ENCODE measurements at regions not wholly inside any gene's neighbourhood (a gene's known extent, or its start where the extent isn't known, plus 50 kb on each side); places are given as distances from the start of the nearest gene placed in this dataset.

- TF ChIP-seq POU5F1 (IDR thresholded peaks at IDR 0.05; ENCODE audit: low read depth, low read length), result no peak
- TF ChIP-seq GABPA (IDR thresholded peaks at IDR 0.05; ENCODE audit: borderline replicate concordance, insufficient read depth, low read length), result no peak
- no peak for TF ChIP-seq RAD21 (IDR thresholded peaks at IDR 0.05 in 1 of 2, conservative IDR thresholded peaks at IDR 0.05 in 1 of 2; ENCODE audit: low read depth in 2 of 2, low read length in 2 of 2)
- TF ChIP-seq ZNF274 (IDR thresholded peaks at IDR 0.05; ENCODE audit: borderline replicate concordance, extremely low read depth, low read length), result no peak
- no peak for TF ChIP-seq FOSL1 (IDR thresholded peaks at IDR 0.05; ENCODE audit: insufficient read depth, low read depth, low read length)
- no peak for TF ChIP-seq CTCF (IDR thresholded peaks at IDR 0.05; ENCODE audit: control extremely low read depth in 1 of 3, insufficient read depth in 1 of 3, low read depth in 1 of 3, low read length in 3 of 3)
- no peak for TF ChIP-seq SRF (IDR thresholded peaks at IDR 0.05; ENCODE audit: low read depth, low read length)
- TF ChIP-seq HDAC2 (IDR thresholded peaks at IDR 0.05; ENCODE audit: borderline replicate concordance in 1 of 2, low read depth in 2 of 2, low read length in 2 of 2), result no peak
- no peak for TF ChIP-seq POLR2A (IDR thresholded peaks at IDR 0.05; ENCODE audit: control extremely low read depth in 1 of 2, low read depth in 2 of 2, low read length in 2 of 2)
- TF ChIP-seq SIN3A (conservative IDR thresholded peaks at IDR 0.05 in 1 of 2, IDR thresholded peaks at IDR 0.05 in 1 of 2; ENCODE audit: low read depth in 1 of 2, low read length in 2 of 2), result no peak
Measured at GRCh38 chr2:15784106-15784885, 156.1 kb upstream of the MYCN start.
